SH-SY5Y (cell line): ENCODE measurements at regions not wholly inside any gene's neighbourhood (a gene's known extent, or its start where the extent isn't known, plus 50 kb on each side); places are given as distances from the start of the nearest gene placed in this dataset.

Experiments
- GATA2 ChIP-seq: IDR thresholded peaks from 2 replicates; pipeline ENCODE4 v1.6.1; 2011; ENCODE audit warnings: mild to moderate bottlenecking, low read depth, low read length
- GATA3 ChIP-seq: IDR thresholded peaks from 2 replicates; pipeline ENCODE4 v1.6.1; 2011; ENCODE audit warnings: low read depth, mild to moderate bottlenecking, low read length, moderate library complexity

DNA sequence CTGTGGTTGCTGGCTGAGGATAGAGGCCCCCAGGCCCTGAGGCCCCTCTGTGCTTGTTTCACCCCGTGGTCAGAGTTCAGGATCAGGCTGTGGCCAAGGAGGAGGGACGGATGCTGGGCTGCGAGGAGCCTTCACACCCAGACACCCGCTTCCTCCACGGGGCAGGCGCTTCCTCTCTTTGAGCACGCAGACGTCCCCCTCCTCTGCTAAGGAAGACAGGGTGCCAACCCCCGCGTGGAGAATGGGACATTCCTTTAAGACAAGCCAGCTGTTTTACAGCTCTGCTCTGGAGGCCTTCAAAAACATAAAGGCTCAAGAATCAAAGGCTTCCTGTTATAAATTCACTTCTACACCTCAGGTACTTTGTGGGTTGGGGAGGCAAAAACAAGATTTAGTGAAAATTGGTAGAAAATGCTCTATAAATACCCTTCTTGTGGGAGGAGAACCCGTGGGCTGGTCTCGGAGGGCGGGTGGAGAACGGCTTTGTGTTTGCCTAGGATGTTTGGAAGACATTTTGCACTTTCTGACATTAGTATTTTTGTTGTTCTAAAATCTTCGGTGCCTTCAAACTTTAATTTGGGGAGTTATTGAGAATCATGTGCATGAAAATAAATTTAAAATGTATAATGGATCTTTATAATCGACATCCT is 60.8 kb upstream of the FOXF1 start:
- TF ChIP-seq GATA2 (no peak), GATA3 (no peak)

DNA sequence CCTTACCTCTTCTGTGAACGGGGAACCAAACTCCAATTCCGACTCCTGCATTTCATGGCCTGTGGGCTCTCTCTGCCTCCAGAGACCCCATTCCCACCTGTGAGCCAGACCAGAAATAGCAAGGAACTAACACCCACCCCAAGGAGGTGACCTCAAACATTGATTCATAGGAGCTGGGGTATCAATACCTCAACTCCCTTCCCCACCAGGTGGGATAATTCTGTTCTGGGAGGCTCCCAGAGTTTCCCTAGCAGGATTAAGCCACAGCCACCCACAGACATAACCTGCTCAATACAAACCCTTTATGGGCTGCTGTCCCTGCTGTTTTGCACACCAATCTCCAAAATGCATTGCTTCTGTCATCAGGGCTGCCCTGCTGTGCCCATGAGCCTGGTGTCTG is 59.6 kb upstream of the FOXF1 start:
- TF ChIP-seq GATA3 (no peak), GATA2 (no peak)

DNA sequence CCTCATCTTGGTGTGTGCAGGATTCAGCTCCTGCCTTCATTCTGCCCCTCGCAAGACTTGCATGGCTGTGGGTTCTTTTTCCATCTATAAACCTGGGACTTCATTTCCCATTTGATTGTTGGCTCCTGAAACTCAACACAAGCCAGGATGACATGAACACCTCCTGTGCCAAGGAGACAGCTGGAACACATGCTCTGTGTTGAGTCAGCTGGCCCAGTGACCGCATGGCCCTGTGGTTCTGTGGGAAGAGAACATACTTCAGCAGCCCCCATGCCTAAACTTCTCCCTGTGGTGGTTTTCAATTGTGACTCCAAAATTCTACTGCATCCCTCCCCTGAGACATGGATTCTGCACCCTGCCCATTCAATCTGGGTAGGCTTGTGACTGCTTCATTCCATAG is 57.9 kb upstream of the FOXF1 start:
- TF ChIP-seq GATA2 (no peak), GATA3 (no peak)

- TF ChIP-seq GATA2, result no peak
- TF ChIP-seq GATA3, result no peak
Measured at GRCh38 chr16:86455116-86455515, 55.2 kb upstream of the FOXF1 start.

DNA sequence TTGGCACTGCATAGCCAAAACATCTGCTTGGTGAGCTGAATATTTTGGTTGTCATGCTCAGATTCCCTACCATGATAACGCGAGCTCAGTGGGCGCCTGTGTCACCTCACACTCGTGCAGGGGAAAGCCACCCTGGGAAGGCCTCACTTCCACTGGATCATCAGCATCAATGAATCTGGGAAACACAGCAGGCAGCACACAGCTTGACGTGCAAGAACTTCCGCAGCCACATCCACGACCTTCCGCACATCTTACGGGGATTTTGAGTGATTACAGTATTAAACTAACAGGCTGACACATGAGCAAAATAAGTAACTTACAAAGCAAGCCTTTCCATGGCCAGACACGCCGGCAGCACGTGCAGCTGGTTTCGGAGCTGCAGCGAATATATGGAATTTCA is 54.7 kb upstream of the FOXF1 start:
- TF ChIP-seq GATA2, result no peak
- TF ChIP-seq GATA3, result no peak

- TF ChIP-seq GATA2, result no peak
- no peak for TF ChIP-seq GATA3
Measured at GRCh38 chr16:86457501-86458148, 52.7 kb upstream of the FOXF1 start.

- no peak for TF ChIP-seq GATA3
Measured at GRCh38 chr16:86458149-86458777, 52.1 kb upstream of the FOXF1 start.

GRCh38 chr16:86459266-86459665 is 51.1 kb upstream of the FOXF1 start:
- no peak for TF ChIP-seq GATA3
